ENCODE measurements at regions not wholly inside any gene's neighbourhood (a gene's known extent, or its start where the extent isn't known, plus 50 kb on each side); places are given as distances from the start of the nearest gene placed in this dataset.

DNA sequence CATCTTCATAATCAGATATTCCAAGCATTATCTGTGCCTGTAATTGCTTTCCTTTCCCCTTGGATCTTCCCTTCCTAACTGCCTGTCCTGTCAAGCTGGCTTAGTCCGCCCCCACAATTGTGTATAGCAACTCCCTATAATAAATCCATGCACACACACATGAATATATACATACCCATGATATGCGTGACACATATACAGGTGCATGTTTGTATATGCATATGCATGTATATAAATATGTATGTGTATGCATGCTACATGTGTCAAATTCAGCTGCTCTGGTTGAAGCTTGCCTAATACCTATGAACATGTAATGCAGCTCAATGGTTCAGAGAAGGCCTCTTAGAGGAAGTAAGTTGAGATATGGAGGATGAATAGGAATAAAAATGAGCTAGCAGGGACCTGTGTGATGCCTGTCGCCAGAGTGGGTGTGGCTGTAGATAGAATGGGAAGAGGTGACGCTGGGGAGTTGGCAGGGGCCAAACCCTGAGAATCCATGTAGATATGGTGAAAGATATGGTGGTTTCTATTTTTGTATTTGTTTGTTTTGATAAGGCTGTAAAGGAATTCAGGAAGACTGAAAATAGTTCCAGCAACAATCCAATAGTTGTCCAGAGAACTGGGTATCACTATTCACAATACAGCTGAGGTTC lies 595.0 kb upstream of the BOD1L1 start:
- dilution Hi-C loops (cut with MboI; ENCODE audit: extremely low pct_ligation_motif_present, low sequenced_read_pairs): no loop called here
- FAIRE-seq (no peak), DNase-seq (ENCODE audit: low read depth, low spot score) (no peak)
- Histone ChIP-seq H3K4me2 (ENCODE audit: control insufficient read depth, extremely low read depth, insufficient read depth, low read depth, low read length) (no peak overlapping the region), H3K79me2 (ENCODE audit: control insufficient read depth, insufficient read depth, low read length) (no peaks in the 10 kb centered on the region), H3K9ac (ENCODE audit: control insufficient read depth, extremely low read depth, insufficient read depth, low read length) (no peak overlapping the region), H3K27ac (ENCODE audit: control insufficient read depth, insufficient read depth, low read length) (no peak overlapping the region), H3K27me3 (ENCODE audit: control insufficient read depth, extremely low read depth, insufficient read depth, low read length) (no peaks in the 10 kb centered on the region), H3K36me3 (ENCODE audit: control insufficient read depth in 2 of 2, extremely low read depth in 1 of 2, insufficient read depth in 2 of 2, low read length in 2 of 2) (no peaks in the 10 kb centered on the region), H3K4me3 (ENCODE audit: control insufficient read depth in 2 of 3, extremely low read depth in 1 of 3, insufficient read depth in 2 of 3, low read depth in 1 of 3, low read length in 3 of 3) (no peak overlapping the region), H3K9me1 (ENCODE audit: control insufficient read depth, extremely low read depth, insufficient read depth, low read length) (no peaks in the 10 kb centered on the region), H3K4me1 (ENCODE audit: control insufficient read depth, extremely low read depth, insufficient read depth, low read length) (no peaks in the 10 kb centered on the region), H2AFZ (ENCODE audit: control insufficient read depth, low read length) (no peak overlapping the region), H4K20me1 (ENCODE audit: control insufficient read depth, extremely low read depth, insufficient read depth, low read length) (no peaks in the 10 kb centered on the region), H3K9me3 (ENCODE audit: control insufficient read depth, low read depth, low read length) (no peaks in the 10 kb centered on the region)
- TF ChIP-seq, protein P1, sequence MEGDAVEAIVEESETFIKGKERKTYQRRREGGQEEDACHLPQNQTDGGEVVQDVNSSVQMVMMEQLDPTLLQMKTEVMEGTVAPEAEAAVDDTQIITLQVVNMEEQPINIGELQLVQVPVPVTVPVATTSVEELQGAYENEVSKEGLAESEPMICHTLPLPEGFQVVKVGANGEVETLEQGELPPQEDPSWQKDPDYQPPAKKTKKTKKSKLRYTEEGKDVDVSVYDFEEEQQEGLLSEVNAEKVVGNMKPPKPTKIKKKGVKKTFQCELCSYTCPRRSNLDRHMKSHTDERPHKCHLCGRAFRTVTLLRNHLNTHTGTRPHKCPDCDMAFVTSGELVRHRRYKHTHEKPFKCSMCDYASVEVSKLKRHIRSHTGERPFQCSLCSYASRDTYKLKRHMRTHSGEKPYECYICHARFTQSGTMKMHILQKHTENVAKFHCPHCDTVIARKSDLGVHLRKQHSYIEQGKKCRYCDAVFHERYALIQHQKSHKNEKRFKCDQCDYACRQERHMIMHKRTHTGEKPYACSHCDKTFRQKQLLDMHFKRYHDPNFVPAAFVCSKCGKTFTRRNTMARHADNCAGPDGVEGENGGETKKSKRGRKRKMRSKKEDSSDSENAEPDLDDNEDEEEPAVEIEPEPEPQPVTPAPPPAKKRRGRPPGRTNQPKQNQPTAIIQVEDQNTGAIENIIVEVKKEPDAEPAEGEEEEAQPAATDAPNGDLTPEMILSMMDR (optimal IDR thresholded peaks at IDR 0.05 in 1 of 3, IDR thresholded peaks at IDR 0.05 in 1 of 3, conservative IDR thresholded peaks at IDR 0.05 in 1 of 3; ENCODE audit: extremely low read depth in 1 of 3, insufficient read depth in 2 of 3, low read length in 3 of 3): no peak
- TF ChIP-seq EZH2 (IDR thresholded peaks at IDR 0.05; ENCODE audit: low read length): no peak

DNA sequence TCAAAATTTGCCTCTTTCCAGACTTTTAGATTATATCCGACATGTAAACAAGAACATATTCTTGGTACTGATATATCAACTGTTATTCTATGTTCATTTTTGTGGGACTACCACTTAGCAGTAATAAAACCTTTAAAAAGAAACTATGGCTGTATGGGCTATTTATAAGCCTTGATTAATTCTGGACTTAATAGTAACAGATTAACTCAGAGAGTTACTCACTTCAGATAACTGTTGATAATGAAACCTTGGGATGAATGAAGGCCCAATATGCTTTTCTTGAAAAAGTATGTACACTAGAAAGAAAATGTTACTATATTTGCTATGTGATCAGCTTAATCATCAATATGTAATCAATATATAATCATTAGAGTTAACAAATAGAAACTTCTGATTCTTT lies 595.9 kb upstream of the BOD1L1 start:
- Histone ChIP-seq H3K4me2 (ENCODE audit: control insufficient read depth, extremely low read depth, insufficient read depth, low read depth, low read length) (no peak overlapping the region), H4K20me1 (ENCODE audit: control insufficient read depth, extremely low read depth, insufficient read depth, low read length) (no peaks in the 10 kb centered on the region), H3K9me3 (ENCODE audit: control insufficient read depth, low read depth, low read length) (no peaks in the 10 kb centered on the region), H2AFZ (ENCODE audit: control insufficient read depth, low read length) (no peak overlapping the region), H3K9ac (ENCODE audit: control insufficient read depth, extremely low read depth, insufficient read depth, low read length) (no peak overlapping the region), H3K27ac (ENCODE audit: control insufficient read depth, insufficient read depth, low read length) (no peak overlapping the region), H3K9me1 (ENCODE audit: control insufficient read depth, extremely low read depth, insufficient read depth, low read length) (no peaks in the 10 kb centered on the region), H3K79me2 (ENCODE audit: control insufficient read depth, insufficient read depth, low read length) (no peaks in the 10 kb centered on the region), H3K4me3 (ENCODE audit: control insufficient read depth in 2 of 3, extremely low read depth in 1 of 3, insufficient read depth in 2 of 3, low read depth in 1 of 3, low read length in 3 of 3) (no peak overlapping the region), H3K27me3 (ENCODE audit: control insufficient read depth, extremely low read depth, insufficient read depth, low read length) (no peaks in the 10 kb centered on the region), H3K4me1 (ENCODE audit: control insufficient read depth, extremely low read depth, insufficient read depth, low read length) (no peaks in the 10 kb centered on the region), H3K36me3 (ENCODE audit: control insufficient read depth in 2 of 2, extremely low read depth in 1 of 2, insufficient read depth in 2 of 2, low read length in 2 of 2) (no peaks in the 10 kb centered on the region)
- DNase-seq (ENCODE audit: low read depth, low spot score): no peak
- dilution Hi-C loops (cut with MboI; ENCODE audit: extremely low pct_ligation_motif_present, low sequenced_read_pairs): no loop called here
- no peak for TF ChIP-seq EZH2 (IDR thresholded peaks at IDR 0.05; ENCODE audit: low read length)
- TF ChIP-seq, protein P1 (optimal IDR thresholded peaks at IDR 0.05 in 1 of 3, IDR thresholded peaks at IDR 0.05 in 1 of 3, conservative IDR thresholded peaks at IDR 0.05 in 1 of 3; ENCODE audit: extremely low read depth in 1 of 3, insufficient read depth in 2 of 3, low read length in 3 of 3): no peak
- FAIRE-seq: no peak
